SU-DHL-6 (cell line): ENCODE measurements at regions not wholly inside any gene's neighbourhood (a gene's known extent, or its start where the extent isn't known, plus 50 kb on each side); places are given as distances from the start of the nearest gene placed in this dataset.

ENCODE experiments used
- H2AFZ ChIP-seq: fragments of 200-600 bp; sonication (generic); 2 replicates; pipeline ENCODE4 v1.6.1; 2014; ENCODE audit warnings: low read depth, mild to moderate bottlenecking, moderate library complexity, mixed read lengths, antibody characterized with exemption, low read length; ENCODE audit not compliant: severe bottlenecking
- H3F3A ChIP-seq: fragments of 200-600 bp; shearing (Covaris generic); 2 replicates; pipeline ENCODE4 v1.6.0; 2016; ENCODE audit warnings: antibody characterized with exemption, mild to moderate bottlenecking; ENCODE audit not compliant: insufficient read depth
- H3K27ac ChIP-seq: fragments of 200-600 bp; sonication (generic); 2 replicates; pipeline ENCODE4 v1.5.1; 2016; ENCODE audit warnings: low read depth, mild to moderate bottlenecking, low read length, moderate library complexity, mixed read lengths
- H3K27me3 ChIP-seq: fragments of 200-600 bp; sonication (generic), shearing (Covaris generic); 2 replicates; pipeline ENCODE4 v1.6.0; 2014; ENCODE audit warnings: mild to moderate bottlenecking, low read length
- H3K36me3 ChIP-seq: fragments of 200-600 bp; sonication (generic); 2 replicates; pipeline ENCODE4 v1.6.1; 2014; ENCODE audit warnings: mild to moderate bottlenecking, low read length, mixed read lengths
- H3K4me2 ChIP-seq: fragments of 300-600, 200-600 bp; shearing (Covaris generic), sonication (generic); 2 replicates; pipeline ENCODE4 v1.6.0; 2014; ENCODE audit warnings: low read length, low read depth, mild to moderate bottlenecking; ENCODE audit not compliant: poor library complexity, severe bottlenecking
- H3K4me3 ChIP-seq: fragments of 200-600 bp; sonication (generic); 2 replicates; pipeline ENCODE4 v1.5.1; 2014; ENCODE audit warnings: antibody characterized with exemption, low read length, mild to moderate bottlenecking, mixed read lengths; ENCODE audit not compliant: insufficient read depth, poor library complexity, severe bottlenecking
- H3K79me2 ChIP-seq: fragments of 200-600 bp; sonication (generic); 2 replicates; pipeline ENCODE4 v1.6.1; 2014; ENCODE audit warnings: mild to moderate bottlenecking, low read length, moderate library complexity; ENCODE audit not compliant: insufficient read depth
- H3K9ac ChIP-seq: fragments of 200-600 bp; sonication (generic); 2 replicates; pipeline ENCODE4 v1.7.0; 2014; ENCODE audit warnings: mild to moderate bottlenecking, low read length
- H3K9me2 ChIP-seq: fragments of 200-600 bp; sonication (generic); replicated peaks from 2 replicates; pipeline ENCODE4 v1.6.1; 2014; ENCODE audit warnings: low read length; ENCODE audit not compliant: insufficient read depth
- H3K9me3 ChIP-seq: fragments of 200-600 bp; sonication (generic); 2 replicates; pipeline ENCODE4 v1.6.1; 2014; ENCODE audit warnings: low read length, mixed read lengths; ENCODE audit not compliant: insufficient read depth
- H4K20me1 ChIP-seq: fragments of 200-600 bp; sonication (generic); 2 replicates; pipeline ENCODE4 v1.6.1; 2014; ENCODE audit warnings: low read depth, mild to moderate bottlenecking, antibody characterized with exemption, low read length, moderate library complexity, mixed read lengths
- CTCF ChIP-seq: fragments of 200-600 bp; sonication (generic); IDR thresholded peaks from one replicate; pipeline ENCODE4 v1.5.1; 2017; ENCODE audit warnings: antibody characterized with exemption, mild to moderate bottlenecking, low read length, moderate library complexity; ENCODE audit not compliant: insufficient read depth, poor library complexity, severe bottlenecking
- EZH2phosphoT487 ChIP-seq: fragments of 200-600 bp; sonication (generic), shearing (Covaris generic); conservative IDR thresholded peaks from 2 replicates; pipeline ENCODE4 v1.6.1; 2018; ENCODE audit warnings: mild to moderate bottlenecking, antibody characterized with exemption, low read length, moderate library complexity, mixed read lengths

- no peak overlapping the region for H3K4me2 ChIP-seq
- no peaks in the 10 kb centered on the region for H3K27me3 ChIP-seq
- H3K9me3 ChIP-seq, result no peaks in the 10 kb centered on the region
- H3K27ac ChIP-seq, result no peak overlapping the region
- no peaks in the 10 kb centered on the region for H3F3A ChIP-seq
- H3K9me2 ChIP-seq, result no peaks in the 10 kb centered on the region
- H3K4me3 ChIP-seq, result no peak overlapping the region
- no peak overlapping the region for H3K9ac ChIP-seq
- no peaks in the 10 kb centered on the region for H4K20me1 ChIP-seq
- no peak overlapping the region for H2AFZ ChIP-seq
- H3K79me2 ChIP-seq, result no peaks in the 10 kb centered on the region
- TF ChIP-seq CTCF (no peak), EZH2phosphoT487 (no peak)
- no peaks in the 10 kb centered on the region for H3K36me3 ChIP-seq
Observed at GRCh38 chr4:167713756-167714155, 378.6 kb upstream of the ANXA10 start.

- Histone ChIP-seq H3K27ac (no peak overlapping the region), H2AFZ (no peak overlapping the region)
- TF ChIP-seq EZH2phosphoT487 (no peak), CTCF (no peak)
Observed at GRCh38 chr4:167715176-167715575, 377.2 kb upstream of the ANXA10 start.

GRCh38 chr4:167717495-167717894 is 374.8 kb upstream of the ANXA10 start:
- Histone ChIP-seq H3K4me2 (no peak overlapping the region), H3K9me3 (no peaks in the 10 kb centered on the region), H4K20me1 (no peaks in the 10 kb centered on the region), H3K4me3 (no peak overlapping the region), H3K27ac (no peak overlapping the region), H3K36me3 (no peaks in the 10 kb centered on the region), H3K9ac (no peak overlapping the region), H3K9me2 (no peaks in the 10 kb centered on the region), H2AFZ (no peak overlapping the region), H3K79me2 (no peaks in the 10 kb centered on the region), H3K27me3 (no peaks in the 10 kb centered on the region), H3F3A (no peaks in the 10 kb centered on the region)
- TF ChIP-seq EZH2phosphoT487 (no peak), CTCF (no peak)

More at GRCh38 chr4:167715176-167715575, 377.2 kb upstream of the ANXA10 start:
- H3K9me3 ChIP-seq, result no peaks in the 10 kb centered on the region
- no peak overlapping the region for H3K4me3 ChIP-seq
- H3F3A ChIP-seq, result no peaks in the 10 kb centered on the region
- no peaks in the 10 kb centered on the region for H3K79me2 ChIP-seq
- no peaks in the 10 kb centered on the region for H4K20me1 ChIP-seq
- H3K27me3 ChIP-seq, result no peaks in the 10 kb centered on the region
- no peaks in the 10 kb centered on the region for H3K9me2 ChIP-seq
- H3K36me3 ChIP-seq, result no peaks in the 10 kb centered on the region
- H3K4me2 ChIP-seq, result no peak overlapping the region
- H3K9ac ChIP-seq, result no peak overlapping the region
